ENCODE measurements at regions not wholly inside any gene's neighbourhood (a gene's known extent, or its start where the extent isn't known, plus 50 kb on each side); places are given as distances from the start of the nearest gene placed in this dataset.

- WGBS = 92% methylated on average over 2 of the region's 2 CpGs
- intact Hi-C loops (cut with DNase I) = no loop called here
- Histone ChIP-seq H3K27ac (replicated peaks in 1 of 4) (no peak overlapping the region), H3K9me3 (no peaks in the 10 kb centered on the region), H3K27me3 (peaks cover 0 to 9% (median 0%) of the 10 kb centered on the region in 4 donors), H3K4me1 (no peaks in the 10 kb centered on the region), H3K4me3 (no peak overlapping the region), H3K36me3 (no peaks in the 10 kb centered on the region)
- TF ChIP-seq POLR2AphosphoS5 (IDR thresholded peaks at IDR 0.05) (no peak), POLR2A (IDR thresholded peaks at IDR 0.05; ENCODE audit: low read depth) (no peak), CTCF (IDR thresholded peaks at IDR 0.05) (no peak), EP300 (IDR thresholded peaks at IDR 0.05) (no peak)
- DNase-seq (ENCODE audit: extremely low spot score) = no peak
Measured at GRCh38 chr10:29064680-29065079, 224.2 kb upstream of the LYZL1 start.

GRCh38 chr10:29067161-29067560 is 221.7 kb upstream of the LYZL1 start:
- no peak for DNase-seq (ENCODE audit: extremely low spot score)
- Histone ChIP-seq H3K27ac (replicated peaks in 1 of 4) (no peak overlapping the region), H3K4me1 (no peaks in the 10 kb centered on the region), H3K27me3 (peaks cover 0 to 14% (median 0%) of the 10 kb centered on the region in 4 donors), H3K9me3 (no peaks in the 10 kb centered on the region), H3K4me3 (no peak overlapping the region), H3K36me3 (no peaks in the 10 kb centered on the region)
- TF ChIP-seq EP300 (IDR thresholded peaks at IDR 0.05) = no peak
- no peak for TF ChIP-seq POLR2A (IDR thresholded peaks at IDR 0.05; ENCODE audit: low read depth)
- TF ChIP-seq POLR2AphosphoS5 (IDR thresholded peaks at IDR 0.05) = no peak
- TF ChIP-seq CTCF (IDR thresholded peaks at IDR 0.05) = no peak
- 66% methylated on average over 3 of the region's 3 CpGs for WGBS
- intact Hi-C loops (cut with DNase I) = no loop called here

GRCh38 chr10:29067628-29068027 is 221.2 kb upstream of the LYZL1 start:
- intact Hi-C loops (cut with DNase I) = no loop called here
- Histone ChIP-seq H3K27me3 (peaks cover 0 to 14% (median 0%) of the 10 kb centered on the region in 4 donors), H3K4me1 (no peaks in the 10 kb centered on the region), H3K4me3 (no peak overlapping the region), H3K9me3 (no peaks in the 10 kb centered on the region), H3K27ac (replicated peaks in 1 of 4) (no peak overlapping the region), H3K36me3 (no peaks in the 10 kb centered on the region)
- TF ChIP-seq CTCF (IDR thresholded peaks at IDR 0.05) = no peak
- TF ChIP-seq POLR2A (IDR thresholded peaks at IDR 0.05; ENCODE audit: low read depth) = no peak
- TF ChIP-seq POLR2AphosphoS5 (IDR thresholded peaks at IDR 0.05) = no peak
- TF ChIP-seq EP300 (IDR thresholded peaks at IDR 0.05) = no peak
- WGBS = 81% methylated on average over 3 of the region's 3 CpGs
- DNase-seq (ENCODE audit: extremely low spot score) = no peak

GRCh38 chr10:29068302-29068701 is 220.6 kb upstream of the LYZL1 start:
- Histone ChIP-seq H3K27ac (replicated peaks in 1 of 4) (no peak overlapping the region), H3K9me3 (no peaks in the 10 kb centered on the region), H3K4me3 (no peak overlapping the region), H3K36me3 (no peaks in the 10 kb centered on the region), H3K4me1 (no peaks in the 10 kb centered on the region), H3K27me3 (peaks cover 0 to 13% (median 0%) of the 10 kb centered on the region in 4 donors)
- no peak for DNase-seq (ENCODE audit: extremely low spot score)
- intact Hi-C loops (cut with DNase I) = no loop called here
- 94% methylated on average over 1 of the region's 1 CpG for WGBS
- no peak for TF ChIP-seq POLR2AphosphoS5 (IDR thresholded peaks at IDR 0.05)
- no peak for TF ChIP-seq CTCF (IDR thresholded peaks at IDR 0.05)
- no peak for TF ChIP-seq EP300 (IDR thresholded peaks at IDR 0.05)

GRCh38 chr10:29068966-29069365 is 219.9 kb upstream of the LYZL1 start:
- Histone ChIP-seq H3K27ac (replicated peaks in 1 of 4) (no peak overlapping the region), H3K27me3 (peaks cover 0 to 9% (median 0%) of the 10 kb centered on the region in 4 donors), H3K9me3 (no peaks in the 10 kb centered on the region), H3K4me3 (no peak overlapping the region), H3K4me1 (no peaks in the 10 kb centered on the region), H3K36me3 (no peaks in the 10 kb centered on the region)
- TF ChIP-seq CTCF (IDR thresholded peaks at IDR 0.05) (no peak), POLR2A (IDR thresholded peaks at IDR 0.05; ENCODE audit: low read depth) (no peak), EP300 (IDR thresholded peaks at IDR 0.05) (no peak), POLR2AphosphoS5 (IDR thresholded peaks at IDR 0.05) (no peak)
- DNase-seq (ENCODE audit: extremely low spot score) = no peak
- intact Hi-C loops (cut with DNase I) = no loop called here
- WGBS = 76% methylated on average over 6 of the region's 6 CpGs
